ENCODE measurements at regions not wholly inside any gene's neighbourhood (a gene's known extent, or its start where the extent isn't known, plus 50 kb on each side); places are given as distances from the start of the nearest gene placed in this dataset.

DNA sequence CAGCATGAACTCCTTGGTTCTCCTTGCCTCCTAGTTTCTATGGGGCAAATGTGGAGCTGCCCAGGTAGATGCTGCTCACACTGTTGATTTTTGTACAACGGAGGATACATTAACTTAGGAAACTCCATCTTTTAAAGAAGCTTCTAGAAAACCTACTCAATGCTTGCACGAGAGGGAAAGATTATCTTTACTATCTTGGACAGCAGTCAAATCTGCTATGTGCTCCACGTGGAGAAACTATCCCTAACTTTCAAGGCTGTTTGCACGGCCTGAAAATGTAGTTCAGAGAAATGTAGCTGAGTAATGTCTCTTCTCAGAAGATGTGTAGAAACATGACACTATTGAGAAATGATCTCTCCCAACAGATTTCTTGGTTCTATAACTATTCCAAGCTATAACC, 1530.9 kb upstream of the PABPC4L start:
- TF ChIP-seq ZFP3 (CRISPR knock-in tag; IDR thresholded peaks at IDR 0.05) (no peak), TOX (CRISPR knock-in tag; IDR thresholded peaks at IDR 0.05; ENCODE audit: borderline replicate concordance) (no peak), RARB (CRISPR knock-in tag; IDR thresholded peaks at IDR 0.05) (no peak), ZFP30 (CRISPR knock-in tag; IDR thresholded peaks at IDR 0.05) (no peak), CSRNP3 (CRISPR knock-in tag; IDR thresholded peaks at IDR 0.05) (no peak), CREB5 (CRISPR knock-in tag; IDR thresholded peaks at IDR 0.05; ENCODE audit: low read depth) (no peak), TCF4 (CRISPR knock-in tag; IDR thresholded peaks at IDR 0.05; ENCODE audit: borderline replicate concordance) (no peak), OSR1 (CRISPR knock-in tag; IDR thresholded peaks at IDR 0.05) (no peak), GLIS3 (CRISPR knock-in tag; IDR thresholded peaks at IDR 0.05) (no peak), ZC3H10 (CRISPR knock-in tag; IDR thresholded peaks at IDR 0.05) (no peak), POU6F1 (CRISPR knock-in tag; IDR thresholded peaks at IDR 0.05; ENCODE audit: borderline replicate concordance, low read depth) (no peak), ISL1 (CRISPR knock-in tag; IDR thresholded peaks at IDR 0.05) (no peak)
- TF ChIP-seq, protein P1, sequence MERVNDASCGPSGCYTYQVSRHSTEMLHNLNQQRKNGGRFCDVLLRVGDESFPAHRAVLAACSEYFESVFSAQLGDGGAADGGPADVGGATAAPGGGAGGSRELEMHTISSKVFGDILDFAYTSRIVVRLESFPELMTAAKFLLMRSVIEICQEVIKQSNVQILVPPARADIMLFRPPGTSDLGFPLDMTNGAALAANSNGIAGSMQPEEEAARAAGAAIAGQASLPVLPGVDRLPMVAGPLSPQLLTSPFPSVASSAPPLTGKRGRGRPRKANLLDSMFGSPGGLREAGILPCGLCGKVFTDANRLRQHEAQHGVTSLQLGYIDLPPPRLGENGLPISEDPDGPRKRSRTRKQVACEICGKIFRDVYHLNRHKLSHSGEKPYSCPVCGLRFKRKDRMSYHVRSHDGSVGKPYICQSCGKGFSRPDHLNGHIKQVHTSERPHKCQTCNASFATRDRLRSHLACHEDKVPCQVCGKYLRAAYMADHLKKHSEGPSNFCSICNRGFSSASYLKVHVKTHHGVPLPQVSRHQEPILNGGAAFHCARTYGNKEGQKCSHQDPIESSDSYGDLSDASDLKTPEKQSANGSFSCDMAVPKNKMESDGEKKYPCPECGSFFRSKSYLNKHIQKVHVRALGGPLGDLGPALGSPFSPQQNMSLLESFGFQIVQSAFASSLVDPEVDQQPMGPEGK (CRISPR knock-in tag; IDR thresholded peaks at IDR 0.05; ENCODE audit: borderline replicate concordance) = no peak

All from SK-N-SH treated with all-trans-retinoic acid at 6 μM for 48 hours (cell line).